GM12891 (cell line): ENCODE measurements at regions not wholly inside any gene's neighbourhood (a gene's known extent, or its start where the extent isn't known, plus 50 kb on each side); places are given as distances from the start of the nearest gene placed in this dataset.

Experiments used
- DNase-seq: peaks from one replicate; pipeline ENCODE4 v3.0.0; 2011; ENCODE audit warnings: low spot score; ENCODE audit not compliant: insufficient read length
- FAIRE-seq: peaks from 2 replicates; lab custom pipeline; 2011; peaks lifted over from hg19 to GRCh38; lab: Jason Lieb, UNC
- PAX5 ChIP-seq: IDR thresholded peaks from 2 replicates; pipeline ENCODE4 v1.6.1; 2011; ENCODE audit warnings: low read length, moderate library complexity, mild to moderate bottlenecking; ENCODE audit not compliant: insufficient read depth, severe bottlenecking
- POLR2A ChIP-seq: IDR thresholded peaks from 2 replicates; pipeline ENCODE4 v1.6.1; 2011; ENCODE audit warnings: low read depth, low read length, control low read depth
- POLR2AphosphoS5 ChIP-seq: IDR thresholded peaks from 2 replicates; pipeline ENCODE4 v1.6.1; 2011; ENCODE audit warnings: low read depth, low read length, control low read depth
- POU2F2 ChIP-seq: IDR thresholded peaks from 2 replicates; pipeline ENCODE4 v1.6.1; 2011; ENCODE audit warnings: low read depth, mild to moderate bottlenecking, control low read depth, low read length, moderate library complexity
- SPI1 ChIP-seq: IDR thresholded peaks from 2 replicates; pipeline ENCODE4 v1.6.1; 2011; ENCODE audit warnings: low read depth, low read length, control low read depth
- TAF1 ChIP-seq: IDR thresholded peaks from 2 replicates; pipeline ENCODE4 v1.6.1; 2011; ENCODE audit warnings: low read depth, low read length, control low read depth

- FAIRE-seq (no peak), DNase-seq (no peak)
- TF ChIP-seq POLR2A (no peak), POLR2AphosphoS5 (no peak), PAX5 (no peak), SPI1 (no peak), TAF1 (no peak), POU2F2 (no peak)
Observed at GRCh38 chr21:29486306-29486807, 187.6 kb downstream of the BACH1 start.
